GM21390 (cell line): ENCODE measurements at regions not wholly inside any gene's neighbourhood (a gene's known extent, or its start where the extent isn't known, plus 50 kb on each side); places are given as distances from the start of the nearest gene placed in this dataset.

Source experiments
- ATAC-seq: cut with Tn5 transposase; IDR thresholded peaks from one replicate; pipeline ENCODE4 v1.9.1; 2021; ENCODE audit not compliant: unreplicated experiment

- no peak for ATAC-seq
These were observed 792.1 kb upstream of the ARGLU1 start for GRCh38 chr13:107360010-107360409.

GRCh38 chr13:107358866-107359265 lies 790.9 kb upstream of the ARGLU1 start:
- no peak for ATAC-seq

GRCh38 chr13:107351305-107351704 lies 783.4 kb upstream of the ARGLU1 start:
- ATAC-seq: no peak

GRCh38 chr13:107348925-107349324 lies 781.0 kb upstream of the ARGLU1 start:
- no peak for ATAC-seq

- ATAC-seq: no peak
These were observed 780.5 kb upstream of the ARGLU1 start for GRCh38 chr13:107348471-107348870.

GRCh38 chr13:107347641-107348369 lies 779.9 kb upstream of the ARGLU1 start:
- no peak for ATAC-seq

- no peak for ATAC-seq
These were observed 774.8 kb upstream of the ARGLU1 start for GRCh38 chr13:107342747-107343146.

GRCh38 chr13:107339209-107339608 lies 771.3 kb upstream of the ARGLU1 start:
- no peak for ATAC-seq

- ATAC-seq: no peak
These were observed 764.3 kb upstream of the ARGLU1 start for GRCh38 chr13:107332188-107332587.

- ATAC-seq: no peak
These were observed 763.4 kb upstream of the ARGLU1 start for GRCh38 chr13:107331359-107331758.

GRCh38 chr13:107330484-107330883 lies 762.5 kb upstream of the ARGLU1 start:
- no peak for ATAC-seq

GRCh38 chr13:107329991-107330390 lies 762.1 kb upstream of the ARGLU1 start:
- ATAC-seq: no peak

- ATAC-seq: no peak
These were observed 756.7 kb upstream of the ARGLU1 start for GRCh38 chr13:107324416-107325204.

- no peak for ATAC-seq
These were observed 754.3 kb upstream of the ARGLU1 start for GRCh38 chr13:107322228-107322627.

- ATAC-seq: no peak
These were observed 737.2 kb upstream of the ARGLU1 start for GRCh38 chr13:107305178-107305577.

GRCh38 chr13:107301724-107302374 lies 733.9 kb upstream of the ARGLU1 start:
- no peak for ATAC-seq

- ATAC-seq: no peak
These were observed 731.8 kb upstream of the ARGLU1 start for GRCh38 chr13:107299717-107300116.

GRCh38 chr13:107296804-107297203 lies 728.9 kb upstream of the ARGLU1 start:
- ATAC-seq: no peak

- no peak for ATAC-seq
These were observed 727.6 kb upstream of the ARGLU1 start for GRCh38 chr13:107295416-107296140.

- ATAC-seq: no peak
These were observed 726.0 kb upstream of the ARGLU1 start for GRCh38 chr13:107293924-107294323.

GRCh38 chr13:107291875-107292274 lies 723.9 kb upstream of the ARGLU1 start:
- no peak for ATAC-seq
